CD14-positive monocyte (primary cell): ENCODE measurements at regions not wholly inside any gene's neighbourhood (a gene's known extent, or its start where the extent isn't known, plus 50 kb on each side); places are given as distances from the start of the nearest gene placed in this dataset.
A peak's percentile ranks its signal among the peaks of the same experiment; 100 is the strongest.

Experiments
- DNase-seq, 3 donors: peaks; one replicate each; pipeline ENCODE4 v3.0.0-alpha.2; 2011 to 2022
- H2AFZ ChIP-seq: 2 replicates; pipeline ENCODE4 v1.6.0; 2012; ENCODE audit warnings: mild to moderate bottlenecking, low read depth, low read length, inconsistent platforms; ENCODE audit not compliant: insufficient read depth, poor library complexity, severe bottlenecking
- H3K27ac ChIP-seq, 2 donors: 1 replicate in 1 of 2; 2 replicates in 1 of 2; pipeline ENCODE4 v1.5.1; 2012 to 2013; ENCODE audit warnings: low read length in 2 of 2, control low read depth in 1 of 2, inconsistent platforms in 1 of 2, low read depth in 1 of 2, mild to moderate bottlenecking in 1 of 2
- H3K27me3 ChIP-seq, 2 donors: one replicate each; pipeline versions ENCODE4 v1.6.0 to v1.6.1; 2011 to 2013; ENCODE audit warnings: low read length in 2 of 2; ENCODE audit not compliant: control insufficient read depth in 2 of 2, insufficient read depth in 2 of 2
- H3K36me3 ChIP-seq, 2 donors: replicated peaks in 1 of 2; 1 replicate in 1 of 2; 2 replicates in 1 of 2; pipeline versions ENCODE4 v1.5.1 to v1.6.1; 2012 to 2013; ENCODE audit warnings: low read length in 2 of 2, control low read depth in 1 of 2, inconsistent platforms in 1 of 2, mild to moderate bottlenecking in 1 of 2; ENCODE audit not compliant: insufficient read depth in 2 of 2, control insufficient read depth in 1 of 2
- H3K4me1 ChIP-seq, 2 donors: 1 replicate in 1 of 2; 2 replicates in 1 of 2; pipeline versions ENCODE4 v1.5.1 to v1.6.1; 2012 to 2013; ENCODE audit warnings: low read length in 2 of 2, control low read depth in 1 of 2, inconsistent platforms in 1 of 2, mild to moderate bottlenecking in 1 of 2, moderate library complexity in 1 of 2; ENCODE audit not compliant: insufficient read depth in 2 of 2, control insufficient read depth in 1 of 2
- H3K4me2 ChIP-seq: replicated peaks from 2 replicates; pipeline ENCODE3; 2012; ENCODE audit warnings: low read length, moderate library complexity, mild to moderate bottlenecking; ENCODE audit not compliant: poor library complexity, severe bottlenecking; ENCODE audit errors: extremely low read depth
- H3K4me3 ChIP-seq, 3 experiments: fragments of 200-600 bp in 1 of 3; sonication (generic) in 1 of 3; replicated peaks in 1 of 3; 1 replicate in 2 of 3; 2 replicates in 1 of 3; pipeline ENCODE4 v1.5.1; 2011 to 2013; ENCODE audit warnings: low read length in 3 of 3, mild to moderate bottlenecking in 3 of 3, control low read depth in 2 of 3, low read depth in 2 of 3, inconsistent platforms in 1 of 3, moderate library complexity in 1 of 3
- H3K79me2 ChIP-seq: 2 replicates; pipeline ENCODE4 v1.6.0; 2012; ENCODE audit warnings: mild to moderate bottlenecking, control low read depth, inconsistent platforms, low read length, moderate library complexity; ENCODE audit not compliant: insufficient read depth
- H3K9ac ChIP-seq: 2 replicates; pipeline ENCODE4 v1.6.0; 2017; ENCODE audit warnings: low read length, mild to moderate bottlenecking; ENCODE audit not compliant: insufficient read depth, poor library complexity, severe bottlenecking
- H3K9me3 ChIP-seq, 2 donors: replicated peaks in 1 of 2; 1 replicate in 1 of 2; 2 replicates in 1 of 2; pipeline versions ENCODE4 v1.5.1 to v1.6.1; 2012 to 2013; ENCODE audit warnings: low read length in 2 of 2, control low read depth in 1 of 2; ENCODE audit not compliant: control insufficient read depth in 1 of 2, insufficient read depth in 1 of 2
- H4K20me1 ChIP-seq: 2 replicates; pipeline ENCODE4 v1.6.0; 2012; ENCODE audit warnings: mild to moderate bottlenecking, low read length, control low read depth, moderate library complexity; ENCODE audit not compliant: insufficient read depth
- H3K27ac Mint-ChIP-seq, 7 donors: one replicate each; pipeline ENCODE4 v1.8.0; 2020; ENCODE audit warnings: mild to moderate bottlenecking in 7 of 7, mixed read lengths in 7 of 7, moderate library complexity in 6 of 7, inconsistent platforms in 2 of 7
- H3K27me3 Mint-ChIP-seq, 3 donors: one replicate each; pipeline ENCODE4 v1.8.0; 2021 to 2022; ENCODE audit warnings: low read depth in 3 of 3, mild to moderate bottlenecking in 3 of 3, mixed read lengths in 3 of 3, moderate library complexity in 3 of 3, inconsistent platforms in 1 of 3
- H3K36me3 Mint-ChIP-seq, 2 donors: one replicate each; pipeline ENCODE4 v1.8.0; 2020; ENCODE audit warnings: mixed read lengths in 2 of 2, inconsistent platforms in 1 of 2, mild to moderate bottlenecking in 1 of 2
- H3K4me1 Mint-ChIP-seq: one replicate; pipeline ENCODE4 v1.8.0; 2020; ENCODE audit warnings: mild to moderate bottlenecking, mixed read lengths
- H3K4me3 Mint-ChIP-seq, 2 donors: one replicate each; pipeline ENCODE4 v1.8.0; 2020; ENCODE audit warnings: mild to moderate bottlenecking in 2 of 2, mixed read lengths in 2 of 2, moderate library complexity in 1 of 2
- H3K9me3 Mint-ChIP-seq, 7 donors: one replicate each; pipeline ENCODE4 v1.8.0; 2020 to 2022; ENCODE audit warnings: mixed read lengths in 7 of 7, mild to moderate bottlenecking in 6 of 7, moderate library complexity in 6 of 7, inconsistent platforms in 2 of 7
- CTCF ChIP-seq: fragments of 200-600 bp; IDR thresholded peaks from one replicate; pipeline ENCODE4 v1.8.0; 2022; ENCODE audit warnings: antibody characterized with exemption, mild to moderate bottlenecking
- WGBS: methylation state at CpG from one replicate; pipeline ENCODE4 v1.1.5; 2013; ENCODE audit warnings: missing lambda C conversion rate; ENCODE audit not compliant: insufficient coverage; 5-methylcytosine and 5-hydroxymethylcytosine counted together
- intact Hi-C, 2 donors: fragments of 100-400 bp; cut with micrococcal nuclease; formaldehyde crosslinking; loops; one replicate each; pipeline versions ENCODE4 v1.15.0 to v1.15.1; 2023

GRCh38 chr13:80196756-80197155, 144.2 kb downstream of the SPRY2 start:
- Mint-ChIP-seq H3K36me3 (no peaks in the 10 kb centered on the region), H3K27me3 (no peaks in the 10 kb centered on the region), H3K9me3 (peaks cover 0 to 5% (median 2%) of the 10 kb centered on the region in 7 donors), H3K27ac (no peak overlapping the region), H3K4me3 (no peak overlapping the region), H3K4me1 (no peaks in the 10 kb centered on the region)
- TF ChIP-seq CTCF = no peak
- no peak overlapping the region for H3K9ac ChIP-seq
- intact Hi-C loops = no loop called here
- no peaks in the 10 kb centered on the region for H3K79me2 ChIP-seq
- H3K36me3 ChIP-seq = no peaks in the 10 kb centered on the region
- 88% methylated on average over 2 of the region's 2 CpGs for WGBS
- H3K27me3 ChIP-seq = no peaks in the 10 kb centered on the region
- DNase-seq = no peak
- H3K27ac ChIP-seq = no peak overlapping the region
- no peaks in the 10 kb centered on the region for H3K9me3 ChIP-seq
- no peaks in the 10 kb centered on the region for H4K20me1 ChIP-seq
- no peak overlapping the region for H3K4me2 ChIP-seq
- no peak overlapping the region for H2AFZ ChIP-seq
- H3K4me3 ChIP-seq = no peak overlapping the region
- no peaks in the 10 kb centered on the region for H3K4me1 ChIP-seq

DNA sequence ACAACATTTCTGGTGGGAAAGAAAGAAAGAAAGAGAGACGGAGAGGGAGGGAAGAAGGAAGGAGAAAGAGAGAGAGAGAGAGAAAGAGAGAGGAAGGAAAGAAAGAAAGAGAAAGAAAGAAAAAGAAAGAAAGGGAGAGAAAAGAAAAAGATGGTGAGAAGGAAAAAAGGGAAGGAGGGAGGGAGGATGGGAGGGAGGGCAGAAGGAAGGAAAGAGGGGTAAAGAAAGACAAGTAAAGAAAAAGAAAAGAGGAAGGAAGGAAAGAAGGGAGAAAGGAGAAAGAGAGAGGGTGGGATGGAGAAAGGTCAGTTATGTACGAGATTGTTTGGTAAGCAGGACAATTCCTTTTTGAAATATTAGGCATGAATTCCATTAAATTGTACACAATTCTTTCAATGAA, 145.3 kb downstream of the SPRY2 start:
- H3K36me3 Mint-ChIP-seq = no peaks in the 10 kb centered on the region
- H3K4me1 Mint-ChIP-seq = no peaks in the 10 kb centered on the region
- no peak for TF ChIP-seq CTCF
- no peaks in the 10 kb centered on the region for H3K27me3 Mint-ChIP-seq
- H3K27me3 ChIP-seq = no peaks in the 10 kb centered on the region
- H3K27ac Mint-ChIP-seq = peak overlapping the region in 1 of 7 donors; percentile 5
- H3K4me3 Mint-ChIP-seq = no peak overlapping the region
- H3K9ac ChIP-seq = no peak overlapping the region
- no peaks in the 10 kb centered on the region for H3K4me1 ChIP-seq
- peaks cover 0 to 5% (median 2%) of the 10 kb centered on the region in 7 donors for H3K9me3 Mint-ChIP-seq
- H2AFZ ChIP-seq = no peak overlapping the region
- 100% methylated on average over 1 of the region's 2 CpGs for WGBS
- intact Hi-C loops = no loop called here
- no peak overlapping the region for H3K27ac ChIP-seq
- H3K4me3 ChIP-seq = no peak overlapping the region
- no peaks in the 10 kb centered on the region for H3K36me3 ChIP-seq
- no peaks in the 10 kb centered on the region for H4K20me1 ChIP-seq
- no peaks in the 10 kb centered on the region for H3K79me2 ChIP-seq
- no peaks in the 10 kb centered on the region for H3K9me3 ChIP-seq
- DNase-seq = no peak
- no peak overlapping the region for H3K4me2 ChIP-seq
